Head of caudate nucleus (tissue), 42 donors: ENCODE measurements at regions not wholly inside any gene's neighbourhood (a gene's known extent, or its start where the extent isn't known, plus 50 kb on each side); places are given as distances from the start of the nearest gene placed in this dataset.

Experiments
- DNase-seq, 42 donors: peaks; one replicate each; pipeline versions ENCODE4 v3.0.0 to v3.0.0-alpha.2; 2020 to 2021; ENCODE audit warnings: mixed read lengths in 7 of 42
- intact Hi-C: fragments of 100-400 bp; cut with DNase I; formaldehyde crosslinking; loops from one replicate; pipeline ENCODE4 v1.15.0; 2022

- intact Hi-C loops, result no loop called here
- DNase-seq, result no peak
Observed at GRCh38 chr5:169421677-169422076, 120.7 kb upstream of the SLIT3 start.

GRCh38 chr5:169417676-169418075, 116.7 kb upstream of the SLIT3 start:
- intact Hi-C loops, result no loop called here

GRCh38 chr5:169416583-169417196, 115.8 kb upstream of the SLIT3 start:
- intact Hi-C loops, result no loop called here
- DNase-seq, result no peak

More at GRCh38 chr5:169417676-169418075, 116.7 kb upstream of the SLIT3 start:
- DNase-seq, result no peak

GRCh38 chr5:169415948-169416347, 115.0 kb upstream of the SLIT3 start:
- intact Hi-C loops, result no loop called here
- no peak for DNase-seq

- no peak for DNase-seq
- intact Hi-C loops, result no loop called here
Observed at GRCh38 chr5:169415371-169415770, 114.4 kb upstream of the SLIT3 start.

- no peak for DNase-seq
- intact Hi-C loops, result no loop called here
Observed at GRCh38 chr5:169413416-169413815, 112.5 kb upstream of the SLIT3 start.

GRCh38 chr5:169412831-169413230, 111.9 kb upstream of the SLIT3 start:
- DNase-seq, result no peak

GRCh38 chr5:169411786-169412430, 111.0 kb upstream of the SLIT3 start:
- intact Hi-C loops, result no loop called here
- DNase-seq, result no peak

More at GRCh38 chr5:169412831-169413230, 111.9 kb upstream of the SLIT3 start:
- intact Hi-C loops, result no loop called here

GRCh38 chr5:169410996-169411783, 110.3 kb upstream of the SLIT3 start:
- no peak for DNase-seq
- intact Hi-C loops, result no loop called here

GRCh38 chr5:169408731-169409130, 107.8 kb upstream of the SLIT3 start:
- no peak for DNase-seq
- intact Hi-C loops, result no loop called here

GRCh38 chr5:169408171-169408570, 107.2 kb upstream of the SLIT3 start:
- no peak for DNase-seq
- intact Hi-C loops, result no loop called here

- no peak for DNase-seq
- intact Hi-C loops, result no loop called here
Observed at GRCh38 chr5:169404223-169404622, 103.3 kb upstream of the SLIT3 start.

GRCh38 chr5:169398515-169398914, 97.6 kb upstream of the SLIT3 start:
- intact Hi-C loops, result no loop called here
- DNase-seq, result no peak

- no peak for DNase-seq
- intact Hi-C loops, result no loop called here
Observed at GRCh38 chr5:169395136-169395535, 94.2 kb upstream of the SLIT3 start.

GRCh38 chr5:169394371-169394770, 93.4 kb upstream of the SLIT3 start:
- DNase-seq, result no peak
- intact Hi-C loops, result no loop called here

- no peak for DNase-seq
- intact Hi-C loops, result no loop called here
Observed at GRCh38 chr5:169393907-169394306, 93.0 kb upstream of the SLIT3 start.

GRCh38 chr5:169390265-169390664, 89.3 kb upstream of the SLIT3 start:
- DNase-seq, result no peak
- intact Hi-C loops, result no loop called here

- intact Hi-C loops, result no loop called here
- no peak for DNase-seq
Observed at GRCh38 chr5:169389318-169389717, 88.4 kb upstream of the SLIT3 start.

GRCh38 chr5:169385636-169386035, 84.7 kb upstream of the SLIT3 start:
- DNase-seq, result no peak
- intact Hi-C loops, result no loop called here

GRCh38 chr5:169384661-169385060, 83.7 kb upstream of the SLIT3 start:
- intact Hi-C loops, result no loop called here
- DNase-seq, result no peak
